ENCODE measurements at regions not wholly inside any gene's neighbourhood (a gene's known extent, or its start where the extent isn't known, plus 50 kb on each side); places are given as distances from the start of the nearest gene placed in this dataset.

DNA sequence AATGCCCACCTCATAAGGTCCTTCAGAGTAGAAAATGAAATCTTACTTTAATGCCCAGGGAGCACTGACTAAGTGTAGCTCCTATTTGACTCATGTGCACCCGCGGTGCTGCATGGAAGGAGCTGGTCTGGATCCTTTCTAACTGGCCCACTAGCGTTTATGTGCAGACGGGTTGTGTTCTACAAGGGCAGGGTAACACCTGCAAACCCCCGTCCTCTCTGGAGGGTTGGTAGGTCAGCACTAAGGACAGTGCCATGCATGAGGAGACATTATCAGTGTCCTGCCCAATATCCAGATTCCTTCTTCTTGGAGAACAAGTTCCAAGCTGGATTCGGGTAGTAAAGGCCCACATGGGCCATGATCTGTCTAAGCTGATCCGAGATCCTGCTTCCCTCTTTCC lies 140.3 kb downstream of the ANKRD60 start:
- no peak for TF ChIP-seq CTCF (IDR thresholded peaks at IDR 0.05; ENCODE audit: low read depth, low read length)
- no peak for TF ChIP-seq POLR2A (IDR thresholded peaks at IDR 0.05; ENCODE audit: extremely low read depth, insufficient read length)
- TF ChIP-seq, protein P1, sequence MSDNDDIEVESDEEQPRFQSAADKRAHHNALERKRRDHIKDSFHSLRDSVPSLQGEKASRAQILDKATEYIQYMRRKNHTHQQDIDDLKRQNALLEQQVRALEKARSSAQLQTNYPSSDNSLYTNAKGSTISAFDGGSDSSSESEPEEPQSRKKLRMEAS (IDR thresholded peaks at IDR 0.05; ENCODE audit: low read depth, low read length) = no peak

Data from NB4 (cell line).